ENCODE measurements at regions not wholly inside any gene's neighbourhood (a gene's known extent, or its start where the extent isn't known, plus 50 kb on each side); places are given as distances from the start of the nearest gene placed in this dataset.

GRCh38 chr2:142545036-142545435 lies 332.4 kb upstream of the KYNU start:
- no peak for TF ChIP-seq ZFX (IDR thresholded peaks at IDR 0.05)

GRCh38 chr2:142544173-142544572 lies 333.3 kb upstream of the KYNU start:
- no peak overlapping the region for H3K27ac ChIP-seq
- TF ChIP-seq ZFX (IDR thresholded peaks at IDR 0.05) = no peak
- no peak for TF ChIP-seq CTCF (conservative IDR thresholded peaks at IDR 0.05)

More at GRCh38 chr2:142545036-142545435, 332.4 kb upstream of the KYNU start:
- no peak overlapping the region for H3K27ac ChIP-seq

- no peak overlapping the region for H3K27ac ChIP-seq
- TF ChIP-seq CTCF (conservative IDR thresholded peaks at IDR 0.05) (no peak), ZFX (IDR thresholded peaks at IDR 0.05) (no peak)
Measured at GRCh38 chr2:142542431-142542910, 335.0 kb upstream of the KYNU start.

- TF ChIP-seq ZFX (IDR thresholded peaks at IDR 0.05) = no peak
- TF ChIP-seq CTCF (conservative IDR thresholded peaks at IDR 0.05) = no peak
- no peak overlapping the region for H3K27ac ChIP-seq
Measured at GRCh38 chr2:142536966-142537365, 340.5 kb upstream of the KYNU start.

GRCh38 chr2:142536492-142536891 lies 341.0 kb upstream of the KYNU start:
- H3K27ac ChIP-seq = no peak overlapping the region
- TF ChIP-seq ZFX (IDR thresholded peaks at IDR 0.05) = no peak
- no peak for TF ChIP-seq CTCF (conservative IDR thresholded peaks at IDR 0.05)

GRCh38 chr2:142535311-142535710 lies 342.2 kb upstream of the KYNU start:
- no peak overlapping the region for H3K27ac ChIP-seq
- TF ChIP-seq CTCF (conservative IDR thresholded peaks at IDR 0.05) (no peak), ZFX (IDR thresholded peaks at IDR 0.05) (no peak)

GRCh38 chr2:142533177-142533576 lies 344.3 kb upstream of the KYNU start:
- TF ChIP-seq CTCF (conservative IDR thresholded peaks at IDR 0.05) (no peak), ZFX (IDR thresholded peaks at IDR 0.05) (no peak)
- no peak overlapping the region for H3K27ac ChIP-seq

GRCh38 chr2:142531377-142531776 lies 346.1 kb upstream of the KYNU start:
- no peak overlapping the region for H3K27ac ChIP-seq
- TF ChIP-seq CTCF (conservative IDR thresholded peaks at IDR 0.05) (no peak), ZFX (IDR thresholded peaks at IDR 0.05) (no peak)

Measured in C4-2B (cell line).